ENCODE measurements at regions not wholly inside any gene's neighbourhood (a gene's known extent, or its start where the extent isn't known, plus 50 kb on each side); places are given as distances from the start of the nearest gene placed in this dataset.

DNA sequence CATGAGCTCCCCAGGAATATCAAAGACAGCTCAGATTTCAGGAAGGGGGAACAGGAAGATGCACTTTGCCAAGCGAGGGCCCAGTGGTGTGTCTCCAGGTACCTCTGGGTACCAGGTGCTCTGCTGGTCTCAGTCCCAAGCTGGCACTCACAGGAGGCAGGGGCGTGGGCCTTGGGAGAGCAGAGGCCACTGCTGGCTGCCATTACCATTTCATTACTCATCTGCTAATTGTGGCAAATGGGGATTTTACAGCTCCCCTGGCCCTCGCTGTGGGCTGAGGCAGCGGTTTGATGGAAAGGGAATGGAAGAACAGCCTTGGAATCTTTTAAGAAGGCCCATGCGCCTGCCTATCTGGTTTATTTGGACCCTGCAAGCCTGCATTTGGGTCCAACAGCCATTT lies 192.0 kb upstream of the NAV2 start:
- Histone ChIP-seq H3K4me1 (ENCODE audit: control insufficient read depth, insufficient read depth, low read length) (no peaks in the 10 kb centered on the region), H3K27ac (ENCODE audit: low read length) (no peak overlapping the region), H3K9me3 (ENCODE audit: control insufficient read depth, insufficient read depth, low read depth, low read length) (no peaks in the 10 kb centered on the region), H3K27me3 (ENCODE audit: control insufficient read depth, insufficient read depth, low read length) (peaks cover 9% of the 10 kb centered on the region), H3K36me3 (ENCODE audit: control insufficient read depth, insufficient read depth, low read length) (no peaks in the 10 kb centered on the region), H3K4me3 (ENCODE audit: low read depth in 2 of 2, low read length in 2 of 2) (no peak overlapping the region)
- CTCF ChIA-PET, result no interaction called here
- POLR2A ChIA-PET, result no interaction called here
- DNase-seq (ENCODE audit: low read depth, low spot score) (no peak), ATAC-seq (no peak)
- intact Hi-C loops (cut with micrococcal nuclease; ENCODE audit: unreplicated experiment), result no loop called here
- no TSS peak for BruUV-seq (replicated peaks)
- in situ Hi-C loops (cut with HindIII; ENCODE audit: low pct_unique_long_range_greater_than_20kb, low sequenced_read_pairs), result no loop called here
- no peak for TF ChIP-seq POLR2AphosphoS5 (IDR thresholded peaks at IDR 0.05; ENCODE audit: low read depth, low read length)
- TF ChIP-seq, protein P1, sequence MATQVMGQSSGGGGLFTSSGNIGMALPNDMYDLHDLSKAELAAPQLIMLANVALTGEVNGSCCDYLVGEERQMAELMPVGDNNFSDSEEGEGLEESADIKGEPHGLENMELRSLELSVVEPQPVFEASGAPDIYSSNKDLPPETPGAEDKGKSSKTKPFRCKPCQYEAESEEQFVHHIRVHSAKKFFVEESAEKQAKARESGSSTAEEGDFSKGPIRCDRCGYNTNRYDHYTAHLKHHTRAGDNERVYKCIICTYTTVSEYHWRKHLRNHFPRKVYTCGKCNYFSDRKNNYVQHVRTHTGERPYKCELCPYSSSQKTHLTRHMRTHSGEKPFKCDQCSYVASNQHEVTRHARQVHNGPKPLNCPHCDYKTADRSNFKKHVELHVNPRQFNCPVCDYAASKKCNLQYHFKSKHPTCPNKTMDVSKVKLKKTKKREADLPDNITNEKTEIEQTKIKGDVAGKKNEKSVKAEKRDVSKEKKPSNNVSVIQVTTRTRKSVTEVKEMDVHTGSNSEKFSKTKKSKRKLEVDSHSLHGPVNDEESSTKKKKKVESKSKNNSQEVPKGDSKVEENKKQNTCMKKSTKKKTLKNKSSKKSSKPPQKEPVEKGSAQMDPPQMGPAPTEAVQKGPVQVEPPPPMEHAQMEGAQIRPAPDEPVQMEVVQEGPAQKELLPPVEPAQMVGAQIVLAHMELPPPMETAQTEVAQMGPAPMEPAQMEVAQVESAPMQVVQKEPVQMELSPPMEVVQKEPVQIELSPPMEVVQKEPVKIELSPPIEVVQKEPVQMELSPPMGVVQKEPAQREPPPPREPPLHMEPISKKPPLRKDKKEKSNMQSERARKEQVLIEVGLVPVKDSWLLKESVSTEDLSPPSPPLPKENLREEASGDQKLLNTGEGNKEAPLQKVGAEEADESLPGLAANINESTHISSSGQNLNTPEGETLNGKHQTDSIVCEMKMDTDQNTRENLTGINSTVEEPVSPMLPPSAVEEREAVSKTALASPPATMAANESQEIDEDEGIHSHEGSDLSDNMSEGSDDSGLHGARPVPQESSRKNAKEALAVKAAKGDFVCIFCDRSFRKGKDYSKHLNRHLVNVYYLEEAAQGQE (IDR thresholded peaks at IDR 0.05; ENCODE audit: insufficient read depth in 1 of 2, low read depth in 2 of 2, low read length in 1 of 2), result no peak
- TF ChIP-seq, protein P2, sequence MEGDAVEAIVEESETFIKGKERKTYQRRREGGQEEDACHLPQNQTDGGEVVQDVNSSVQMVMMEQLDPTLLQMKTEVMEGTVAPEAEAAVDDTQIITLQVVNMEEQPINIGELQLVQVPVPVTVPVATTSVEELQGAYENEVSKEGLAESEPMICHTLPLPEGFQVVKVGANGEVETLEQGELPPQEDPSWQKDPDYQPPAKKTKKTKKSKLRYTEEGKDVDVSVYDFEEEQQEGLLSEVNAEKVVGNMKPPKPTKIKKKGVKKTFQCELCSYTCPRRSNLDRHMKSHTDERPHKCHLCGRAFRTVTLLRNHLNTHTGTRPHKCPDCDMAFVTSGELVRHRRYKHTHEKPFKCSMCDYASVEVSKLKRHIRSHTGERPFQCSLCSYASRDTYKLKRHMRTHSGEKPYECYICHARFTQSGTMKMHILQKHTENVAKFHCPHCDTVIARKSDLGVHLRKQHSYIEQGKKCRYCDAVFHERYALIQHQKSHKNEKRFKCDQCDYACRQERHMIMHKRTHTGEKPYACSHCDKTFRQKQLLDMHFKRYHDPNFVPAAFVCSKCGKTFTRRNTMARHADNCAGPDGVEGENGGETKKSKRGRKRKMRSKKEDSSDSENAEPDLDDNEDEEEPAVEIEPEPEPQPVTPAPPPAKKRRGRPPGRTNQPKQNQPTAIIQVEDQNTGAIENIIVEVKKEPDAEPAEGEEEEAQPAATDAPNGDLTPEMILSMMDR (IDR thresholded peaks at IDR 0.05), result no peak
- no peak for TF ChIP-seq TCF7L2 (IDR thresholded peaks at IDR 0.05; ENCODE audit: low read depth, low read length)
- TF ChIP-seq SIN3A (IDR thresholded peaks at IDR 0.05; ENCODE audit: borderline replicate concordance, insufficient read depth, low read depth, low read length), result no peak

DNA sequence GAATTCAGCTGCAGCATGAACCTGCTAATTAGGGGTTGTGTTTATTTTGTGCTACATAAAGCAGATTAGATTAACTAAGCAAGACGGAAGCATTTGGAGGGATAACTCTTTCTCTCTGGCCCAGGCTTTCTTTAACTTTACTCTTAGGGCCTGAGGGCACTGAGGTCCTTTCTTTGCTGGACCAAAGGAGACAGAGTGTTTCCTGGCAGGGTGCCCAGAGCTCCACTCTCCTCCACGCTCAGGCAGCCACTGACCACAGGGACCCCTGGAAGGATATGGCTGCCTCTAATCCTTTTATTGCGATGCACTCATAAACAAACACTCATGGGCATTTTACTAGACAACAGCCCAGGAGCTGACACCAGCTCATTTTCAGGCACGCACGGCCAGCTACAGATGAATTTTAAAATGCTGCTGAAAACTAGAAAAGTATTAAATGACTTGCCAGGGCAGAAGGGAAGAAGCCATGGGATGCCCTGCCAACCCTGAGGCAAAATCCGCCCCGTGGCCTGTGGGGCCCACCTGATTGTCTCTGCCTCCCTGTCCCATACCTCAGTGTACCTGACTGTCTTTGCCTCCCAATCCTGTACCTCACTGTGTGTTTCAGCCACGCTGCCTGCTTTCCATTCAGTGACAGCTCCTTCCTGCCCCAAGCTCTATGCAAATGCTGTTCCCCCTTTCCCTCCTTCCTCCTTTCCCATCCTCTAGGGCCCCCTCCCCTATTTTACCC lies 192.6 kb upstream of the NAV2 start:
- ChIA-PET POLR2A (no interaction called here), CTCF (interaction anchor here (0.8 kb wide), 1 partner anchor 449 kb away, joined by 3 read pairs; no protein-coding TSS in a partner anchor)
- TF ChIP-seq TCF7L2 (IDR thresholded peaks at IDR 0.05; ENCODE audit: low read depth, low read length), result no peak
- no peak for TF ChIP-seq SIN3A (IDR thresholded peaks at IDR 0.05; ENCODE audit: borderline replicate concordance, insufficient read depth, low read depth, low read length)
- TF ChIP-seq POLR2AphosphoS5 (IDR thresholded peaks at IDR 0.05; ENCODE audit: low read depth, low read length), result no peak
- TF ChIP-seq, protein P1 (IDR thresholded peaks at IDR 0.05; ENCODE audit: insufficient read depth in 1 of 2, low read depth in 2 of 2, low read length in 1 of 2), result no peak
- TF ChIP-seq, protein P2 (IDR thresholded peaks at IDR 0.05), result no peak
- ATAC-seq (no peak), DNase-seq (ENCODE audit: low read depth, low spot score) (no peak)
- no TSS peak for BruUV-seq (replicated peaks)
- Histone ChIP-seq H3K4me3 (ENCODE audit: low read depth in 2 of 2, low read length in 2 of 2) (no peak overlapping the region), H3K27ac (ENCODE audit: low read length) (no peak overlapping the region), H3K4me1 (ENCODE audit: control insufficient read depth, insufficient read depth, low read length) (no peaks in the 10 kb centered on the region), H3K27me3 (ENCODE audit: control insufficient read depth, insufficient read depth, low read length) (peaks cover 7% of the 10 kb centered on the region), H3K9me3 (ENCODE audit: control insufficient read depth, insufficient read depth, low read depth, low read length) (no peaks in the 10 kb centered on the region), H3K36me3 (ENCODE audit: control insufficient read depth, insufficient read depth, low read length) (no peaks in the 10 kb centered on the region)
- in situ Hi-C loops (cut with HindIII; ENCODE audit: low pct_unique_long_range_greater_than_20kb, low sequenced_read_pairs), result no loop called here
- intact Hi-C loops (cut with micrococcal nuclease; ENCODE audit: unreplicated experiment), result no loop called here
